HG03432 (cell line): ENCODE measurements at regions not wholly inside any gene's neighbourhood (a gene's known extent, or its start where the extent isn't known, plus 50 kb on each side); places are given as distances from the start of the nearest gene placed in this dataset.

Source experiments
- ATAC-seq: cut with Tn5 transposase; IDR thresholded peaks from one replicate; pipeline ENCODE4 v1.9.1; 2021; ENCODE audit warnings: mild to moderate bottlenecking, moderate library complexity; ENCODE audit not compliant: unreplicated experiment

DNA sequence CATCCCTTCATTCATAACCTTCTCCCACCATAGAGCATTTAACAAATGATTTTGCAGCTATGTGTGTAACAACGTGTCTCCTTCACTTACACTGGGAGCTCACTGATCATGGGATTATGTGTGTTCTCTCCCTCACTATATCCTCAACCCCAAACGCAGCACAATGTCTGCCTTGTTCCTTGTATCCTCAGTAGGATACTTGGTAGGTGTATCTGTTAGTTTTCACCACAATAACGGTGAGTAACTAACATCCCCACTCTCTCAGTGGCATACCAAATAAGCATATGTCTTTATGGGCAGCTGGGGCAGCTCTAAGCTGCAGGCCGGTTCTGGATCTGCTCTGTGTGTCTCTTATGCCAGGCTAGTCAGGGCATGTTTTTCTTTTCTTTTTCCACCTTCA is 166.7 kb upstream of the PWP1 start:
- ATAC-seq: no peak

DNA sequence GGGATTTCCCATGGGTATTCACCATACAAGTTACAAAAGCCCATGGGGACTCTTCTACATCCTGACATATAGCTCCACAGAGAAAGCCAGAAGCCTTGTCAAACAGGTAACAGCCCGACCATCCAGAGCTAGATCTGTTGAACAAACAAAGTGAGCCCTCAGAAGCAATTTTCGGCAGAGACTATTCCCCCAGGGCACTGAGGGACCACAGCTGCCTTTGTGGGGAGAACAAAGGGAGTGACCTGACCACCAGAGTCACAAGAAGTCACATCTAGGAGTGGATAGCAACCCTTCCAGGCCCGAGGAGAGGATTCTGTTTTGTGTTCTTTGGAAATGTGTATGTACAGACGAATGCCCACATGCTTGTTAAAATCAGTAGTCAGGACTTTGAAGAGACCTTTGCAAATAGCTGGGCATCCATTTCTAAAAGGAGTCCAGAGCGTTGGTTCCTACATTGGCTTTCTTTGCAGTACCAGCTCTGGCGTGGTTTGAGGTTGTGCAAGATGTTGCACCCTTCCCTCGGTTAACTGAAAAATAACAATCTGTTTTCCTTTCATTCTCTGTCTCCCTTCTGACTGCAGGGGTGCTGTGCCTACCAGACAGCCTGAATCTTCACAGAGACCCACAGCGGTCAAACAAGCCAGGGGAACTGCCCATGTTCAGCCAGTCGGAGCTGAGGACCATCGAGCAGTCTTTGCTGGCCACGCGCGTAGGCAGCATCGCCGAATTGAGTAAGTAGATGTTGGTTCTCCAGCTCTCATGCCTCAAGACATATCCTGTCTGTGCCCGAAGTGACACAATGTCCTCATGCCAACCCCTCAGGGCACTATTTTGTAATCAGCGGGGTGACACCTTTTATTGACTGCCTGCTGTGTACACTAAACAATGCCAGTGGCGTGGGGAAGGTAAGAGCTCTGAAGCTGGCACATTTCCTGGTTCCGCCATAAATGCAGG is 165.4 kb upstream of the PWP1 start:
- ATAC-seq: no peak

DNA sequence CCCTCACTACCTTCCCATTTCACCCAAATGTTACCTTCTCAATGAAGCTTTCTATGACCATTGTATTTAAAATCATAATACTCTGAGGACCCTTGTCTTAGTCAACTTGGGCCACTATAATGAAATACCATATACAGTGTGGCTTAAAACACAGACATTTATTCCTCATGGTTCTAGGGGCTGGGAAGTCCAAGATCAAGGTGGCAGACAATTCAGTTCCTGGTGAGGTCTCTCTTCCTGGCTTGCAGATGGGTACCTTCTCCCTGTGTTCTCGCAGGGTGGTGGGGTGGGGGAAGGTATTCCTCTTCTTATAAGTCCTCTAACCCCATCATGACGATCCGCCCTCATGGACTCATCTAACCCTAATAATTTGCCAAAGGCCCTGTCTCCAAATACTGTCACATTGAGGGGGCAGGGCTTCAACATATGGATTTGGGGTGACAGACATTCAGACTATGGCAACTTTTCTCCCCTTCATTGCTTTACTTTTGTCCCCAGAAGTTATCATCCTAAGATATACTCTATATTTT is 163.7 kb upstream of the PWP1 start:
- ATAC-seq: no peak

DNA sequence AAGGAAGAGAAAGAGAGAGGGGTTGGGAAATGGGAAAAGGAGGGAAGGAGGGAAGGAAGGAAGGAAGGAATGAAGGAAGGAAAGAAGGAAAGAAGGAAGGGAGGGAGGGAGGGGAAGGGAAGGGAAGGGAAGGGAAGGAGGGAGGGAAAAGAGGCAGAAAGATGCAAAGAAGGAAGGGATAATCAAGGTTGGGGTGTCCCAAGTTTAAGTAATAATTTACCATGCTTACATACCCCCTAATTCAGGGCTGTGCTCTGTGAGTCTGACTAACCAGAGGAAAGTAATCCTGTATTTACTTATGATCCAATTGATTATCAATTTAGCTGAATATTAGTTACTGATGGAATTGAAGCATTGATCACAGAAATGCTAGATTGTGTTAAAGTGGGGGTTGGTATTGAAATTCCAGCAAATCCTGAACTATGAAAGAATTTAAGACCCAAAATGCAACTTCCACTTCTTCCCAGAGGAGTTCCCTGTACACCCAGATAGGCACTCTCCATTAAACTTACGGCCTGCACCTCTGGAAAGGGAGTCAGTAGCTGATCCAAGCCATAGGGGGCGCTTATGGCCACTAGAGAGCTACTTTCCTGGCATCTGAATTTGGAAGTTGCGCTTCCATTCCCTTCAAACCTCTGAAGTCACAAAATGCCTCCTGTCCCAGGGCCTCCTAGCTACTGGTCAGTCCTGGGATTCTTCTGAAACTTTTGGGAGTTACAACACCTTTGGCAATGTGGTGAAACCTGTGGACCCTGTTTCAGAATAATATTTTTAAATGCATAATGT is 162.7 kb upstream of the PWP1 start:
- no peak for ATAC-seq

DNA sequence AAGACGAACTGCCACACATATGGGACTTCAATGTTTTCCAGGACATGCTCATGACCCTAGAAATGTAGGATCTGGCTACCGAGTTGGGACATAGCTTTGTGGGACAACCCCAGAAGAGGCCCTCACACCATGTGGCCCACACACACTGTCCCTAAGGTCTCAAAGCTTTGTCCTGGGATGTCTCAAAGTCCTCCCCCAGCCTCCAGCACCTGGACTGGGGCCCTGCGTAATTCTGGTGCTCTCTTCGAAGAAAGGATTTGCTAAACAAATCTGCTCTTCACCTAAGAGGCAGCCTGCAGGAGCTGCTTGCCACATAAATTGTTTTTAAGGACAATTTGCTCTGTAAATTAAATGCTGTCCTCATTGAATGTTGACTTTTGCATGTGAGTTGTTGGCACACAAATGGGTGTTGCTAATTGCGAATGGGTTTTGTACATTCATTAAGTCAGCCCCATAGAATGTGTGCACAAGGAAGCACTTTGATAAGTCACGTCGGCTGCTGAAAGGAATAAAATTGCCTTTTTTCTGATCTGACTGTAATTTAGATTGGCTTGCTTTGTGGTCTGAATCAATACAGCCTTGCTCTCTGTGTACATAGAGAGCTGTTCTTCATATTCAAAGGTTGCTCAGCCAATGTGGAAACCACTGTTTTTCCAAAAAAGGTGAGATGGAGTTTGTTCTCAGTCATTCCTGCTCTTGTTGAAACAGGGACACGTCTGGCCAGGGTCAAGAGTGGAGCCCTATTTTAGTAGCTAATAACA is 161.6 kb upstream of the PWP1 start:
- no peak for ATAC-seq

DNA sequence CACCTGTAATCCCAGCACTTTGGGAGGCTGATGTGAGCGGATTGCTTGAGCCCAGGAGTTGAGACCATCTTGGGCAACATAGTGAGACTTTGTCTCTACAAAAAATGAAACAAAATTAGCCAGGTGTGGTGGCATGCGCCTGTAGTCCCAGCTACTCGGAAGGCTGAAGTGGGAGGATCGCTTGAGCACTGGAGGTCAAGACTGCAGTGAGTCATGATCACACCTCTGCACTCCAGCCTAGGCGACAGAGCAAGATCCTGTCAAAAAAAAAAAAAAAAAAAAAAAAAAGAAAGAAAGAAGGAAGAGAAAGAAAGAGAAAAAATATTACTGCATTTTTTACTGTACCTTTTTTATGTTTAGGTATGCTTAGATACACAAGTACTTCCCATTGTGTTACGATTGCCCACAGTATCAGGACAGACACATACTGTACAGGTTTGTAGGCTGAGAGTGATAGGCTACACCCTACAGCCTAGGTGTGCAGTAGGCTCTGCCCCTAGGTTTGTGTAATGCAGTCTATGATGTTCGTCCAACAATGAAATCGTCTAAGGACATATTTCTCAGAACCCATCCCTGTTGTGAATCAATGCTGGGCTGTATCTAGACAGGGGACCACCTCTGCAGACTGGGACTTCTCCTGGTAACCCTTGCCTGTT is 160.4 kb upstream of the PWP1 start:
- ATAC-seq: no peak

DNA sequence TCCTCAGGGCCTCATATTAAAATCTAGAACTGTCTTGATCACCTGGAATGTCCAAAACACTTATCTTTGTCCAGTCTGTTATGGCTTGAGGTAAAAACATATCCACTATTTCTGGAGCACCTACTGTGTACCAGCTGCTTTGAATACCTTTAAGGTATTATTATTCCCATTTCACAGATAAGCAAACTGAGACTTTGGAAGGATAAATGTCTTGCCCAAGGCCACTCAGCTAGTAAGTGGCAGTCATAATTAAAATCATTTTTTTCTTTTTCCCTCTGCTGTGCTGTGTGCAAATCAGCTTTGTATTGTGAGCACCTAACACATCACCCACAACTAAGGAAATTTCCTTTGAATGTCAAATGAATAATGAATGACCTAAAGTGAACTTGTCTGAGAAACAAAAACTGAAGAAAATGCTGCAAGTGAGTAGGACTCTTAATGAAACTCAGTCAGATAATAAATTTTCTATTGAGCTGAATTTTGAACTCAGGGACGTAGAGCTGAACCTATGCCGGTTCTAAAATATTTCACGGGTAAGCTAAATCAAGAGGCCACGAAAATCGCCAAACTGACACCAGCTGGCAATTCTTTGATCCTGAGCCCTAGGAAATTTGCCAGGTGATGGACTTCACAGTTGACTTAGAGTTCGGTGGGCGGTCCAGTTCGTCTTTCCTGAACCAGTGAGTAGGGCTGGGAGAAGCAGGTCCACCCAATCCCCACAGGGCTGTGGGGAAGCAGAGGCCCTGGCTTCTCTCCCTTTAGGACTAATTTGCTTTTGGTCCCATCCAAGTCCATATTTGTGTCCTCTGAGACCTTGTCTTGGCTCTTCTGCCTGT is 159.7 kb upstream of the PWP1 start:
- ATAC-seq: no peak

DNA sequence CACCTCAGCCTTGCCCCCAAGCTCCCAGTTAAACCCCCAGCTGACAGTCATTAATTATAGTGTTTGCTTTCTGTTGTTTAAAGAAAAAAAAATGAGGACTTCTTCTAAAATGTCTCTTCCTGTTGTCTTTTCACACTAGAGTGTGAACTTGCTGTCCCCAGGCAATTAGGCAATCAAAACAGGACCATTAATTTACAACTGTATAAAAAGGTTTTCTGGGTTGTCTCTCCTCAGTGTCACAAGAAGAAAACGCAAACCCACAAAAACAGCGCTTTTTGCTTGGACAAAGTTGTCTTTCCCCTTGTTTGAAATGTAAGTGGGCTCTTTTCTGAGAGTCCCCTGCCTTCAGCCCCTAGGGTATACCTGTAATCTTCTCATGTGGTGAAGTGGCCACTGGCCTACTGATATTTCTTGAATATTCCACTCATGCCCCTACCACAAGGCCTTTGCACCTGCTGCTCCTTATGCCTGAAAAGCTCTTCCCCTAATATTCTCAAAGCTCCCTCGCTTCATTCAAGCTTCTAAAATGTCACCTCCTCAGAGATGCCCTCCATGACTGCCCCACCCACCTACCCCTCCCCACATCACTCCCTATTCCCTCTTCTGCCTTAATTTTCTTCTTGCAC is 158.9 kb upstream of the PWP1 start:
- no peak for ATAC-seq

DNA sequence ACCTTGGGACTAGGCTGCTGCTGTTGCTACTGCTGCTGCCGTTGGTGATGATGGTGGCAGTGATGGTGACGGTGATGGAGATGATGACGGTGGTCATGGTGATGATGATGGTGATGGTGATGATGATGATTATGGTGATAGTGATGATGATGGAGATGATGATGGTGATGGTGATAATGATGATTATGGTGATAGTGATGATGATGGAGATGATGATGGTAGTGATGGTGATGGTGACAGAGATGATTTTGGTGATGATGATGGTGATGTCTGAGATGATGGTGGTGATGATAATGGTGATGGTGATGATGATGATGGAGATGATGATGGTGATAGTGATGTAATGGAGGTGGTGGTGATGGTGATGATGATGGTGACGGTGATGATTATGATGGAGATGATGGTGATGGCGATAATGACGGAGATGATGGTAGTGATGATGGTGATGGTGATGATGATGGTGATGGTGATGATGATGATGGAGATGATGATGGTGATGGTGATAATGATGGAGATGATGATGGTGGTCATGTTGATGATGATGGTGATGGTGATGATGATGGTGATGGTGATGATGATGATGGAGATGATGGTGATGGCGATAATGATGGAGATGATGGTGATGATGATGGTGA is 156.8 kb upstream of the PWP1 start:
- no peak for ATAC-seq

DNA sequence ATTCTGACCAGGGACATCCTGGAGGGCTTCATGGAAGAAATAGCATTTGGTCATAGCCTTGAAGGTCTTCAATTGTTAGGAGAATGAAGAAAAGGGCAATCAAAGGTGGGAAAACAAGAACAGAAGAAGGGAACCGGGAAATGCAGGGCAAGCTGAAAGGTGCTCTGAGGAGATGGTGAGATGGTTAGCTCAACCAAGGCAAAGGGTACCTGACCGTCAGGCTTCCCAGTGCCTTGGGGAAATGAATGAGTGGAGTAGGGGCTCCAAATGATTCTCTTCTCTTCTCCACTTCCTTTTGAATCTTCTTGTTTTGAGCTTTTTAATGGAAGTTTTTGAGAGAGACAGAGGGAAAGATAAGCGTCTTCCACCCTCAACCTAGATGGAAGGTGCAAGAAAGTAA is 155.6 kb upstream of the PWP1 start:
- ATAC-seq: no peak

DNA sequence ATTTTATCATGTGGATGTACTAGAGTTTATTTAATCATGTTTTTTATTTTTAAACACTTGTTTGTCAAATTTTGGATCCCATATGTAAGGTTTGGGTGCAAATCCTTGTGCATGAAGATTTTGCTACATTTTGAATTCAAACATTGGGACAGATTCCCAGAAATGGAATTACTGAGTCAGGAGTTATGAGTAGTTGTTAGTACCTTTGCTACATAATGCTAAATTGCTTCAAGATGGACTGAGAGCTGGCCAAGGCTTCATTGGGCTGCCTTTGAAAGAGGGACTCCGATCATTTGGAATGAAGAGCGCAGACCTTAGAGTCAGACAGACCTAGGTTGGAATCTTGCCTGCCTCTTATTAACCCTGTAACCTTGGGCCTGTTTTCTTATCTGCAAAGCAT is 154.9 kb upstream of the PWP1 start:
- no peak for ATAC-seq

DNA sequence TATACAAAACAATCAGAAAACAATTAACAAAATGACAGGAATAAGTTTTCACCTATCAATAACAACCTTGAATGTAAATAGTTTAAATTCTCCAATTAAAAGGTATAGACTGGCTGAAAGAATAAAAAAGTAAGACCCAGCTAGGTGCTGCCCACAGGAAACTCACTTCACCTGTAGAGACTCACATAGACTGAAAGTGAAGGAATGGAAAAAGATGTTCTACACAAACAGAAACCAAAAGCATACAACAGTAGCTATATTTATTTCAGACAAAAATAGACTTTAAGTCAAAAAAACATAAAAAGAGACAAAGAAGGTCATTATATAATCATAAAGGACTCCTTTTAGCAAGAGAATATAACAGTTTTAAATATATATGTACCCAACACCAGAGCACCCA is 152.4 kb upstream of the PWP1 start:
- no peak for ATAC-seq

DNA sequence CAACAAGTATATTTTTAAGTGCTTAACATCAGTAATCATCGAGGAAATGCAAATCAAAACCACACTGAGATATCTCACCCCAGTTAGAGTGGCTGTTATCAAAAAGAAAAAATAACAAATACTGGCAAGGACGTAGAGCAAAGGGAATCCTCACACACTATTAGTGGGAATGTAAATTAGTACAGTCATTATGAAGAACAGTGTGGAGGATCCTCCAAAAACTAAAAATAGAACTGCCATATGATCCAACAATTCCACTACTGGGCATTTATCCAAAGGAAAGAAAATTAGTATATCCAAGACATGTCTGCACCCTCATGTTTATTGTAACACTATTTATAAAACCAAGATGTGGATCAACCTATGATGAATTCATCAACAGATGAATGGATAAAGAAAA is 149.0 kb upstream of the PWP1 start:
- no peak for ATAC-seq

DNA sequence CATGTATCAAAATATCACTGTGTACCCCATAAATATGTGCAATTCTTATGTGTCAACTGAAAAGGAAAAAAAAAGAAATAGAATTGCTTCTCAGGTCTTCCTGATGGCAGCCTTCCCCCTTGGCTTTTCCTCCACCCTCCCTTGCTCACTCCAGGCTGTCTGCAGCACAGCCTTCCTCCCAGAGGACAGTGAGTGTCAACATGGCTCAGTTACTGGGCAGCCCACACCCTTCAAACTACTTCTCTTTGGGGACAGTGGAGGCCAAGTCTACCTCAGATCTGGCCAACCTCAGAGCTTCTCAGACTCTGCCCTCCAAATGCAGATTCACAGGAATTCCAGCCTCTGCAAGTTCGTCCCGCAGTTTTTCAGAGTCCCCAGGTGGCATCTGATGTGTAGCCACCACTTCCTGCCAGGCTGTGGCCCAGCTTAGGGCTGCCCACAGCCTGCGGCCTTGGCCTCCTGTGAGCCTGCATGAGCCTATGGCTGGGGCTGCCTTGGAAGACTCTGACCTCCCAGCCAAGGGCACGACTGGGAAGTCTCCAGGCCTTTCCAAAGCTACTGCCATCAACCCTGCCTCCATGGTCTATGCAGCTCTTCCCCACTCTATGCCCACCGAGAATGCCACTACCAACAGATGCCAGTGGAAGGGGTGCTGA is 148.0 kb upstream of the PWP1 start:
- no peak for ATAC-seq

DNA sequence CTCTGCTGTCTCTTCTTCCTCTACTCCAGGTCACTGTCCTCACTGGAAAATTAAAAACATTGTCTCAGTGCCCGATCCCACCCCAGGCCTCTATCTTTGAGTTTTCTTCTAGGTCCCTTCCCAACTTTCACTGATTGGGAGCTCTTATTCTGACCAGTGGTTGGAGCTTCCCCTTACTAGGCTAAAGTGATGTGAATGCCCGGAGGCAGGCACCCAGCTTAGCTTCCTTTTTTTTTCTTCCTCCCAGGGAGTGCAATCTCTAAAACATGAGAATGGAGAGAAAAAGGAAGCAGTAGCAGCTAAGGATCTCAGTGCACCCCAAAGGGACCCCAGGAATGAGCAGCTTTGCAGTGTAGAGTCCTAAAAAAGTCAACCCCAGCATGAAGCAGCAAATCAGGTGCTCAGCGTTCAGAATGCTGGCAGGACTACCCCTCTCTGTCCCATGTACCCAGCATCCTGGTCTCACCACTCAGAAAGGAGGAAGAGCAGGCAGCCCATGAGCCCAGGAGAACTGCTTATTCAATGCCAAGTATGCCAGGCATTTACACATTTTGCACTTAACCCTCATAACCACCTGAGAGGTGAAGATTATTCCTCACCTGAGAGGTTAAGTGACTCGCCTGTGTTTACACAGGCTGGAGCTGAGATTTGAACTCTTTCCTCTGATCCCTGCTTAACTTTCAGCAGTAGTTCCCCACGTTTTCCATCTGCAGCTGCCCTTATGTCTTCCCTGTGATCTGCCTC is 146.2 kb upstream of the PWP1 start:
- ATAC-seq: no peak

DNA sequence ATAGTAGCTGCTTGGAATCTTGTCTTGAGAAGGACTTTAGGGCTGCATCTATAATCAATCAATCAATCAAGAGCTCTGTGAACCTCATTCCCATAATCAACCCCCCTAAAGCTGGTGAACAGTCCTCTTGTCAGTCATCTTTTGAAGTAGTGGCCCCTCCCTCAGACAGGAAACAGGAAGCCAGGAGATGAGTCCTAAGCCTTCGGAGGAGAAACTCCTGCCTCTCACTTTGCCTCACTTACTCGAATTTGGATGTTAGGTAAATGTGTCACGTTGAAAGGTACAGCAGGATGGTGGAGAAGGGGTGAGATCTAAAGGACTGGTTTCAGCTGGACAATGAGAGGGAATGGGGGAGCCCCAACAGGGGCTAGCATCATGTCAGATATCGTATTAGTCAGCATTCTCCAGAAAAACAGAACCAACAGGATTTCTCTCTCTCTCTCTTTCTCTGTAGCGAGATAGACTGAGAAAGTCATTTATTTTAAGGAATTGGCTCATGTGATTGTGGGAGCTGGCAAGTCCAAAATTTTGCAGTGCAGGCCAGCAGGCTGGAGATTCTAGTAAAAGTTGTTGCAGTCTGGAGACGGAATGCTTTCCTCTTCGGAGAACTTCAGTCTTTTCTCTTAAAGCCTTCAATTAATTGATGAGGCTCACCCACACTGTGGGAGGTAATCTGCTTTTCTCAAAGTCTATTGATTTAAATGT is 144.4 kb upstream of the PWP1 start:
- no peak for ATAC-seq

DNA sequence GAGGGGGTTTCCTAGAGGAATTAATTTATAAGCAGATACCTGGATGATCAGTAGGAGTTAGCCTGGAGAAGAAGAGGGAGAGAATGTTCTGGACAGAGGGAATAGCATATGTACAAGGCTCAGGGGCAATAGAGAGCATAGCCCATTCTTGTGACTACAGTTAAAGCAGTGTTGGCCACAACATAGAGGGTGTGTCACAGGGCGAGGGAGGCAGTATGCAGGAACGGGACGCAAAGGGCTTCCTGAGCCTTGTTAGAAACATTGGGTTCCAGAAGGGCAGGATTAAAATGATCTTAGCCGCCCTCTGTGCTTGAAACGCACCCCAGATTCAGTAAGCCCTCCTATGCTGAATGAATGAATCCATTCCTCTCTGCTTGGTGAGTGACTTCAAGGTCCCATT is 142.2 kb upstream of the PWP1 start:
- no peak for ATAC-seq
